ENCODE measurements at regions not wholly inside any gene's neighbourhood (a gene's known extent, or its start where the extent isn't known, plus 50 kb on each side); places are given as distances from the start of the nearest gene placed in this dataset.

DNA sequence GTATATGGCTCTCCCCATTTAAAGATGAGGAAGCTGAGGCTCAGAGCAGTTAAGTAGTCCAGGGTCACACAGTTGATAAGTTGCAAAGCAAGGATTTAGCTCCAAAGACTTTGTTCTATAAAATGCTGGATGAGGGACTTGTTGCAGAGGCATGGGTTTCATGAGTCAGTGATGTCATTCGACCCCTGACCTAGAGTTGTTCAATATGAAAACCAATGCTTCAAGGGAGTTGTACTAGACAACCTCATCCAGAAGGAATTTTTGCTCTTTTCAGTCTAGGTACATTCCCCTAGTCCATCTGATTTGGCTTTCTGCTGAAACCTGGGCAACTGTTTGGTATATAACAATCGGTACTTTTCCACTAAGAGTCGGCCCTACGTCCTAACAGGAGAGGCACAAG lies 550.4 kb downstream of the EBF1 start:
- TF ChIP-seq, protein P1, sequence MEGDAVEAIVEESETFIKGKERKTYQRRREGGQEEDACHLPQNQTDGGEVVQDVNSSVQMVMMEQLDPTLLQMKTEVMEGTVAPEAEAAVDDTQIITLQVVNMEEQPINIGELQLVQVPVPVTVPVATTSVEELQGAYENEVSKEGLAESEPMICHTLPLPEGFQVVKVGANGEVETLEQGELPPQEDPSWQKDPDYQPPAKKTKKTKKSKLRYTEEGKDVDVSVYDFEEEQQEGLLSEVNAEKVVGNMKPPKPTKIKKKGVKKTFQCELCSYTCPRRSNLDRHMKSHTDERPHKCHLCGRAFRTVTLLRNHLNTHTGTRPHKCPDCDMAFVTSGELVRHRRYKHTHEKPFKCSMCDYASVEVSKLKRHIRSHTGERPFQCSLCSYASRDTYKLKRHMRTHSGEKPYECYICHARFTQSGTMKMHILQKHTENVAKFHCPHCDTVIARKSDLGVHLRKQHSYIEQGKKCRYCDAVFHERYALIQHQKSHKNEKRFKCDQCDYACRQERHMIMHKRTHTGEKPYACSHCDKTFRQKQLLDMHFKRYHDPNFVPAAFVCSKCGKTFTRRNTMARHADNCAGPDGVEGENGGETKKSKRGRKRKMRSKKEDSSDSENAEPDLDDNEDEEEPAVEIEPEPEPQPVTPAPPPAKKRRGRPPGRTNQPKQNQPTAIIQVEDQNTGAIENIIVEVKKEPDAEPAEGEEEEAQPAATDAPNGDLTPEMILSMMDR (IDR thresholded peaks at IDR 0.05), result no peak
- TF ChIP-seq EP300 (IDR thresholded peaks at IDR 0.05), result no peak

All from esophagus muscularis mucosa (tissue), 3 donors.